ENCODE measurements at regions not wholly inside any gene's neighbourhood (a gene's known extent, or its start where the extent isn't known, plus 50 kb on each side); places are given as distances from the start of the nearest gene placed in this dataset.
"Not testable (repeated sequence)": the region's sequence is repeated elsewhere in the genome, so short reads cannot be mapped to it uniquely, and the experiment has no call there.

DNA sequence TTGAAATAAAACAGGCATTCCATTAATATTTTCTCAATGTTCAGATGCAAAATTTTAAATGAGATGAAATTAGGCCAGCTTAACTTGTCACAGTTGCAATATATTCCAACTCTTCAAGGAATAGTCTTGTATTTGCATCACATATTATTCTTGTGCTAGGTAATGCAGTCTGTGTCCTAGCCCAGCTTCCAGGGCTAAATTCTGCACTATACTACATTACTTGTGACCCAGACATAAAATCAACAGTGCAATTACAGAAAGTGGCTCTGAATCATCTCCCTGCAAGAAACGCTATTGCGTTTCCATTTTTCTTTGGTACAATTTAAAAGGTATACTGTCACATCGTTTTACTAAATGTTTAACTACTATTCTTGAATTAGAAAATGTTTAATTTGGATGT lies 399.2 kb downstream of the TENT5A start:
- Histone ChIP-seq H3K27me3 (no peaks in the 10 kb centered on the region), H3K36me3 (no peaks in the 10 kb centered on the region), H3K4me1 (no peaks in the 10 kb centered on the region), H3K9me3 (no peaks in the 10 kb centered on the region), H3K27ac (no peak overlapping the region), H3K4me3 (no peak overlapping the region)
- no peak for DNase-seq
- TF ChIP-seq, protein P1, sequence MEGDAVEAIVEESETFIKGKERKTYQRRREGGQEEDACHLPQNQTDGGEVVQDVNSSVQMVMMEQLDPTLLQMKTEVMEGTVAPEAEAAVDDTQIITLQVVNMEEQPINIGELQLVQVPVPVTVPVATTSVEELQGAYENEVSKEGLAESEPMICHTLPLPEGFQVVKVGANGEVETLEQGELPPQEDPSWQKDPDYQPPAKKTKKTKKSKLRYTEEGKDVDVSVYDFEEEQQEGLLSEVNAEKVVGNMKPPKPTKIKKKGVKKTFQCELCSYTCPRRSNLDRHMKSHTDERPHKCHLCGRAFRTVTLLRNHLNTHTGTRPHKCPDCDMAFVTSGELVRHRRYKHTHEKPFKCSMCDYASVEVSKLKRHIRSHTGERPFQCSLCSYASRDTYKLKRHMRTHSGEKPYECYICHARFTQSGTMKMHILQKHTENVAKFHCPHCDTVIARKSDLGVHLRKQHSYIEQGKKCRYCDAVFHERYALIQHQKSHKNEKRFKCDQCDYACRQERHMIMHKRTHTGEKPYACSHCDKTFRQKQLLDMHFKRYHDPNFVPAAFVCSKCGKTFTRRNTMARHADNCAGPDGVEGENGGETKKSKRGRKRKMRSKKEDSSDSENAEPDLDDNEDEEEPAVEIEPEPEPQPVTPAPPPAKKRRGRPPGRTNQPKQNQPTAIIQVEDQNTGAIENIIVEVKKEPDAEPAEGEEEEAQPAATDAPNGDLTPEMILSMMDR (IDR thresholded peaks at IDR 0.05), result no peak
- intact Hi-C loops (cut with DNase I; ENCODE audit: low total_unique reads), result no loop called here

DNA sequence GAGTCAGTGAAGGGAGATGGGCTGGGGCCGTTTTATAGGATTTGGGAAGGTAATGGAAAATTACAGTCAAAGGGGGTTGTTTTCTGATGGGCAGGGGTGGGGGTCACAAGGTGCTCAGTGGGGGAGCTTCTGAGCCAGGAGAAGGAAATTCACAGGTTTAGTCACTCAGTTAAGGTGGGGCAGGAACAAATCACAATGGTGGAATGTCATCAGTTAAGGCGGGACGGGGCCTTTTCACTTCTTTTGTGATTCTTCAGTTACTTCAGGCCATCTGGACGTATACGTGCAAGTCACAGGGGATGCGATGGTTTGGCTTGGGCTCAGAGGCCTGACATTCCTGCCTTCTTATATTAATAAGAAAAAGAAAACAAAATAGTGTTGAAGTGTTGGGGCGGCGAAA lies 408.5 kb downstream of the TENT5A start:
- DNase-seq; H3K4me3 ChIP-seq; intact Hi-C loops (cut with DNase I; ENCODE audit: low total_unique reads): not testable (repeated sequence)

DNA sequence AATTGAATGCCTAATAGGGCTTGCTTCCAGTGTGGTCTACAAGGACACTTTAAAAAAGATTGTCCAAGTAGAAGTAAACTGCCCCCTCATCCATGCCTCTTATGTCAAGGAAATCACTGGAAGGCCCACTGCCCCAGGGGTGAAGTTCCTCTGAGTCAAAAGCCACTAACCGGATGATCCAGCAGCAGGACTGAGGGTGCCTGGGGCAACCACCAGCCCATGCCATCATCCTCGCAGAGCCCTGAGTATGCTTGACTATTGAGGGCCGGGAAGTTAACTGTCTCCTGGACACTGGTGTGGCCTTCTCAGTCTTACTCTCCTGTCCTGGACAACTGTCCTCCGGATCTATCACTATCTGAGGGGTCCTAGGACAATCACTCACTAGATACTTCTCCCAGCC lies 411.5 kb downstream of the TENT5A start:
- H3K36me3 ChIP-seq, result no peaks in the 10 kb centered on the region
- no peak for DNase-seq
- peaks cover 0 to 10% (median 0%) of the 10 kb centered on the region in 3 donors for H3K9me3 ChIP-seq
- no peak overlapping the region for H3K27ac ChIP-seq
- TF ChIP-seq, protein P1 (IDR thresholded peaks at IDR 0.05), result no peak
- no peaks in the 10 kb centered on the region for H3K27me3 ChIP-seq
- no peak overlapping the region for H3K4me3 ChIP-seq
- intact Hi-C loops (cut with DNase I; ENCODE audit: low total_unique reads), result no loop called here
- H3K4me1 ChIP-seq, result no peaks in the 10 kb centered on the region

More for the DNA sequence above, 408.5 kb downstream of the TENT5A start:
- H3K36me3 ChIP-seq, H3K4me1 ChIP-seq, H3K27me3 ChIP-seq, H3K9me3 ChIP-seq, H3K27ac ChIP-seq: not testable (repeated sequence)

DNA sequence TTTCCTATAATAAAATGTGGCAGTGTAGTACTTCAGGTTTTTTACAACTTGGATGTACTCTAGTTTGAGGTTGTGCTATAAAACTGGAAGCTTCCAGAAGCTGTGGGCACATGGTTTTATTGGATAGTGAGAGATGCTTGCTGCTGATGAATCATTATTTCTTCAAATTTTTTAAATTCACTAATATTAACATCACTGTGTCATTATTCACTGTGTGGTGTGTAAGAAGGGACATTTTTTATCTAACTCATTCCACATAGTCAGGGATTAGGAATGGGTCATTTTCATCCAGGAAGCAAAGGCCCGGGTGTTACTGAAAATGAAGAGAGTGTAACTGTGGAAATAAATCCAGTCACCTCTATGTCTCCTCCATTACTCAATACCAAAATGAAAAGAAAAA lies 421.0 kb downstream of the TENT5A start:
- H3K36me3 ChIP-seq, result no peaks in the 10 kb centered on the region
- no peaks in the 10 kb centered on the region for H3K27me3 ChIP-seq
- intact Hi-C loops (cut with DNase I; ENCODE audit: low total_unique reads), result no loop called here
- peaks cover 0 to 9% (median 0%) of the 10 kb centered on the region in 4 donors for H3K4me1 ChIP-seq
- H3K27ac ChIP-seq, result no peak overlapping the region
- H3K4me3 ChIP-seq, result no peak overlapping the region
- TF ChIP-seq, protein P1 (IDR thresholded peaks at IDR 0.05), result no peak
- H3K9me3 ChIP-seq, result peaks cover 0 to 2% (median 0%) of the 10 kb centered on the region in 3 donors
- DNase-seq, result no peak

DNA sequence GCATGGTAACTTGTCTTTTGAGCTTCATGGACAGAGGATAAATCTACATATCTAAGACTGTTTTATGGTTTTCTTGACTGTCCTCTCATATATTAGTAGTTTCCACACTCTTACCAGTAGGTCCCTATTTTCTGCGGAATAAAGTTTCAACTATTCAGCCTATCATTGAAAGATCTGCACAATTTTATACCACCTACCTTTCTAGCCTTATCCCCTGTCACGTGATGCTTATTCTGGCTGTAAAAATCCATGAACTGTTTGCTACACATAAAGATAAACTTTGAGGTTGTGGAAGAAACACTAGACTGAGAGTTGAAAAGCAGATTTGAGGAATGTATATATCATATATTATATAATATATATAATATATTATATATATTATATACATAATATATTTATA lies 423.8 kb downstream of the TENT5A start:
- Histone ChIP-seq H3K4me3 (no peak overlapping the region), H3K9me3 (no peaks in the 10 kb centered on the region), H3K4me1 (peaks cover 0 to 9% (median 0%) of the 10 kb centered on the region in 4 donors), H3K27me3 (no peaks in the 10 kb centered on the region), H3K36me3 (no peaks in the 10 kb centered on the region), H3K27ac (no peak overlapping the region)
- no peak for DNase-seq
- TF ChIP-seq, protein P1 (IDR thresholded peaks at IDR 0.05), result no peak
- intact Hi-C loops (cut with DNase I; ENCODE audit: low total_unique reads), result no loop called here

DNA sequence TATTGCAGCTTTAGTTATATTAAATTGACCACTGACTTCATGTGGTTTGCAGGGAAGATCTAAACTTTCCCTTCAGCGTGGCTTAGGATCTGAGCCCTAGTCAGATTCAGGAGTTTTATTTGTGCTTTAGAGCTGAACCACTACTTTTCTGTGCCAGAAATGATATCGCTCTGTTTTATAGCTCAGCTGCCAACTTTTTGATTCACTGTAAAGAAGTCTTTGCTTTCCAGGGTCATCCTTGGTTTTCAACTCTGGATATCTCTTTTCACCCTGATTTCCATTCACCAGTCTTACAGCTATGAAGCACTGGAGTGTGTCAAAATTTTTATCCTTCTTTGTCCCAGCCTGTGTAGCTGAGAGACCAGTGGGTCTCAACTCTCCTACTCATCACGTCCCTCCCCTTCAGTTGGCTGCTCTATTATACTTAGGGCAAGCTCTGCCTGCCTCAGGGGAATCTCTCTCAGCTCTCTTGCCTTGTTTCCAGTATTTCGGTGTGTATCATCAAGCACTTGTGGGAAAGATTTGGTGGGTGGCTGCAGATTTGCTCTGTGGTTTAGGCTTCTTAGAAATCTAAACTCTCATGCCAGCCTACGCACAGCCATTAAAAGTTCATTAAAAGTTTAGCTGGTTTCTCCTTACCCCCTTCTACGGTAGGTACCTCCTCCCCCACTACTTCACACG lies 425.5 kb downstream of the TENT5A start:
- no peak for DNase-seq
- TF ChIP-seq, protein P1 (IDR thresholded peaks at IDR 0.05), result no peak
- Histone ChIP-seq H3K4me1 (peaks cover 0 to 9% (median 0%) of the 10 kb centered on the region in 4 donors), H3K9me3 (no peaks in the 10 kb centered on the region), H3K36me3 (no peaks in the 10 kb centered on the region), H3K27me3 (no peaks in the 10 kb centered on the region), H3K4me3 (no peak overlapping the region), H3K27ac (no peak overlapping the region)
- intact Hi-C loops (cut with DNase I; ENCODE audit: low total_unique reads), result no loop called here
